ENCODE measurements at regions not wholly inside any gene's neighbourhood (a gene's known extent, or its start where the extent isn't known, plus 50 kb on each side); places are given as distances from the start of the nearest gene placed in this dataset.
A peak's percentile ranks its signal among the peaks of the same experiment; 100 is the strongest.

- Histone ChIP-seq H3K36me3 (no peaks in the 10 kb centered on the region), H3K4me2 (no peak overlapping the region), H3K4me3 (no peak overlapping the region), H3K27me3 (no peaks in the 10 kb centered on the region), H3K4me1 (peaks cover 7% of the 10 kb centered on the region), H3K9me3 (no peaks in the 10 kb centered on the region), H3K27ac (no peak overlapping the region), H3K9ac (no peak overlapping the region), H4K20me1 (no peaks in the 10 kb centered on the region)
- TF ChIP-seq Cebpa-rat (IDR thresholded peaks at IDR 0.05): no peak
These were observed 429.8 kb upstream of the TPM1 start for GRCh38 chr15:62612771-62613170.

DNA sequence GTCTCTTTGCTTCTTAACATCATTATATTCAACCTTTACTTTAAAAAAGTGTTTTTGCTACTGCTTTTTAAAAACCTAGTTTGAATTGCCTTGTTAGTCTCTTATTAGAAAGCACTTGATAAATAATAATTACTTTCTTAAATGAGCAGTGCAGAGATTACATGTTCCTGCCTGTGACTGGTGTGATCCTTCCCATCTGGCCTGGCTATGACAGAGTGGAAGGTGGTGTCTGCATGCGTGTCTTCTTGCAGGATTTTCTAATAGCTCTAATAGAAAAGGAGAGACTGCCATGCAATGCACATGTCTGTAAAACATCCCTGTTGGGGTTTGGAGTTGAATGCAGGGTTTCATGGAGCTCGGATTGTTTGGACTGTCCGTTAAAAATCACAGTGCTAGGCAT, 425.8 kb upstream of the TPM1 start:
- no peak overlapping the region for H3K4me3 ChIP-seq
- H3K27me3 ChIP-seq: no peaks in the 10 kb centered on the region
- no peak overlapping the region for H3K27ac ChIP-seq
- no peak overlapping the region for H3K4me2 ChIP-seq
- no peaks in the 10 kb centered on the region for H3K9me3 ChIP-seq
- no peaks in the 10 kb centered on the region; the same call in 1 of the 2 replicates for H3K4me1 ChIP-seq
- H3K9ac ChIP-seq: no peak overlapping the region
- no peaks in the 10 kb centered on the region for H4K20me1 ChIP-seq
- no peaks in the 10 kb centered on the region for H3K36me3 ChIP-seq
- TF ChIP-seq Cebpa-rat (IDR thresholded peaks at IDR 0.05): no peak

GRCh38 chr15:62617741-62618140, 424.8 kb upstream of the TPM1 start:
- no peak overlapping the region for H3K4me3 ChIP-seq
- no peaks in the 10 kb centered on the region for H3K36me3 ChIP-seq
- H3K27me3 ChIP-seq: no peaks in the 10 kb centered on the region
- H3K4me2 ChIP-seq: no peak overlapping the region
- H3K27ac ChIP-seq: no peak overlapping the region
- H3K4me1 ChIP-seq: no peaks in the 10 kb centered on the region
- no peaks in the 10 kb centered on the region for H4K20me1 ChIP-seq
- no peak overlapping the region for H3K9ac ChIP-seq
- H3K9me3 ChIP-seq: no peaks in the 10 kb centered on the region
- TF ChIP-seq Cebpa-rat (IDR thresholded peaks at IDR 0.05): no peak

DNA sequence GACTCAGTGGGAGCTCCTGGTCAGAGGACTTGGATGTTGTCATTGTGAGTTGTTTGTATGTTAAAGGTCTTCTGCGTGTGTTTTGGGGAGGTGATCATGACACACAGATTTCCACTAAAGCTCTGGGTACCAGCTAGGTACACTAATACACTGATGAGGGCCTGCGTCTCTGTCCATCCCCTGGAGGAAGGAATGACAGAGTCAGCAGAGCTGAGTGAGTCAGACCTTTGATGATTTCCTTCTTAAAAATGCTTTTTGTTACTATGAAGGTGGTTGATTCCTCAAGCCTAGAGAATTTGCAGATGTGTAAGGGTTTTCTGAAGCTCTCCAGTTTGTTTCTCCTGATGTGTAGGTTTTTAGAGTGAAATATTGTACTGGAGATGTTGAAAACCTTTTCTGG, 424.1 kb upstream of the TPM1 start:
- no peaks in the 10 kb centered on the region for H3K36me3 ChIP-seq
- TF ChIP-seq Cebpa-rat (IDR thresholded peaks at IDR 0.05): no peak
- H3K9me3 ChIP-seq: no peaks in the 10 kb centered on the region
- H3K9ac ChIP-seq: no peak overlapping the region
- H4K20me1 ChIP-seq: no peaks in the 10 kb centered on the region
- no peak overlapping the region for H3K4me2 ChIP-seq
- no peaks in the 10 kb centered on the region for H3K27me3 ChIP-seq
- H3K27ac ChIP-seq: no peak overlapping the region
- H3K4me1 ChIP-seq: no peaks in the 10 kb centered on the region
- H3K4me3 ChIP-seq: no peak overlapping the region

DNA sequence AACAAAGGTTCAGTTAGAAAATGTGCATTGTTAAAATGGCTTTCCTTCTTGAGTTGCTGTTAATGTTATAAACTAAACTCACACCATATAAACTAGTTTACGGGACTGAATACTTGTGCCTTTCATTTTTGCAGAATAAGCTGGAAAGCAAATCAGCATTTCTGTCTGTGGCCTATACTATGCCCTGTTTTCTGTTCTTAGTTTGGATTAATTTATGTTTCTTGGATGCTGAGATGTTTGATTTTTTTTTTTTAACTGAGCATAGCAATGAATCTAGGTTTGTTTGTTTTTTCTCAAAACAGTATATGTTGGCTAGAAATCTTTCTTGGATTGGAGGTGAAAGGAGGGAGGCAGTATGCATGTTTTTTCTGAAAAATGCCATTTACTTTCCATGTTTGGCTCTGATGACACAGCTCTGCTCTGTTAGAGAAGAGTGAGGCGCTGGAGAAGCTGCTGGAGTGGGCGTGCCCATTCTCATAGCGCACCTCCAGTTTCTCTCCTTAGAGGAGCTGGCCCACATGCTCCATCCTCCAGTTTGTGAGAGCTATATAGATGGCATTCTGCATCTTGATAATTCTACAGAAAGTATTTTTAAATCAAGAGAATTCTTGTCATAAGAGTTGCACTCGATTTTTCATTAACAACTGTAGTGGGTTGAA, 423.6 kb upstream of the TPM1 start:
- Histone ChIP-seq H3K9ac (no peak overlapping the region), H3K9me3 (no peaks in the 10 kb centered on the region), H3K4me3 (no peak overlapping the region), H3K4me2 (no peak overlapping the region), H3K27me3 (no peaks in the 10 kb centered on the region), H3K27ac (no peak overlapping the region), H4K20me1 (no peaks in the 10 kb centered on the region), H3K4me1 (peaks cover 1% of the 10 kb centered on the region), H3K36me3 (no peaks in the 10 kb centered on the region)
- TF ChIP-seq Cebpa-rat (IDR thresholded peaks at IDR 0.05): no peak

- Histone ChIP-seq H3K27ac (no peak overlapping the region), H3K4me3 (no peak overlapping the region), H3K9ac (no peak overlapping the region), H3K27me3 (no peaks in the 10 kb centered on the region), H3K36me3 (no peaks in the 10 kb centered on the region), H3K9me3 (no peaks in the 10 kb centered on the region), H3K4me2 (no peak overlapping the region), H3K4me1 (peaks cover 7% of the 10 kb centered on the region), H4K20me1 (no peaks in the 10 kb centered on the region)
- TF ChIP-seq Cebpa-rat (IDR thresholded peaks at IDR 0.05): no peak
These were observed 423.0 kb upstream of the TPM1 start for GRCh38 chr15:62619526-62619925.

- no peak overlapping the region for H3K9ac ChIP-seq
- H3K4me1 ChIP-seq: peaks cover 18% of the 10 kb centered on the region
- no peak for TF ChIP-seq Cebpa-rat (IDR thresholded peaks at IDR 0.05)
- no peaks in the 10 kb centered on the region for H4K20me1 ChIP-seq
- no peaks in the 10 kb centered on the region for H3K27me3 ChIP-seq
- H3K27ac ChIP-seq: no peak overlapping the region
- H3K9me3 ChIP-seq: no peaks in the 10 kb centered on the region
- H3K36me3 ChIP-seq: no peaks in the 10 kb centered on the region
- H3K4me3 ChIP-seq: no peak overlapping the region
- no peak overlapping the region for H3K4me2 ChIP-seq
These were observed 419.8 kb upstream of the TPM1 start for GRCh38 chr15:62622775-62623174.

DNA sequence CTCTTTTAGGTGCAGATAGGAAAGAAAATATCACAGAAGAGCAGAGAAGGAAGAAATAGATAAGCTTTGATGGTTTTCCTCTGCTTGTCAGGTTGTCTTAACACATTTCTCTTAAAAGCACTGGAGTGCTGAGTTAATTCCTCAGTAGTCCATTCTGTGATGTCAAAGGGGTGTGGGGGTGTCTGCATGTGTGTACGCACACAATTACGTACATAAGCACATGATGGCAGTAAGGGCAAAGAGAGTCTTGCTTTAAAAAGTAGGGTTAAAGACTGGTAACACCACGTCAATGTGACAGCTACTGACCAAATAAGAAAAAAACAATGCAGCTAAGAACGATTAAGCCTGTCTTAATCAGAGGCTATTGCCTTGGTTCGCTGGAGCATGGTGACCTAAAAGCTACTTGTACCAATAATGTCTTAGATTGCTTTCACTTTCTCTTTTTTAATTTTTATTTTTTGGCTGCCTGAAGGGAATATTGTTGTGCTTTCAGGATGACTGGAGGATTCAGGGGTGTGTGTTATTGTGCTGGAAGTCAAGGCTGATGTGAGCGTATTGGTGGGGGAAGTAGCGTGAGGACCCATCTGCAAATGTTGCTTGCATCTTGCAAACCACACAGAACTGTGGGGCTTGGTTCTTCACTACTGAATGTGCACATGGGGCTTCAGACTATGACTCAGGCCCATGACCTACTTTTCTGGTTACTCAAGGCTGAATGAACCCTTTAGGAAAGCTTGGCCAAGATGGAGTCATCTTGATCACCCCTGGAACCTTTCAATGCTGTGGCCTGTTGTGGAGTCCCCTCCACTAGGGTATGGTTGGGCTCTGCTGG, 417.8 kb upstream of the TPM1 start:
- peaks cover 18% of the 10 kb centered on the region for H3K4me1 ChIP-seq
- H3K36me3 ChIP-seq: no peaks in the 10 kb centered on the region
- H4K20me1 ChIP-seq: no peaks in the 10 kb centered on the region
- H3K9me3 ChIP-seq: no peaks in the 10 kb centered on the region
- no peaks in the 10 kb centered on the region for H3K27me3 ChIP-seq
- TF ChIP-seq Cebpa-rat (IDR thresholded peaks at IDR 0.05): no peak
- no peak overlapping the region; the same call in 1 of the 2 replicates for H3K9ac ChIP-seq
- H3K4me3 ChIP-seq: no peak overlapping the region
- peak overlapping the region; percentile 7; the same call in 1 of the 2 replicates for H3K27ac ChIP-seq
- peak overlapping the region; percentile 63 for H3K4me2 ChIP-seq

- Histone ChIP-seq H3K9ac (no peak overlapping the region), H3K36me3 (no peaks in the 10 kb centered on the region), H3K4me3 (no peak overlapping the region), H3K4me1 (peaks cover 18% of the 10 kb centered on the region), H3K4me2 (peak overlapping the region; percentile 63), H3K27me3 (no peaks in the 10 kb centered on the region), H4K20me1 (no peaks in the 10 kb centered on the region), H3K27ac (peak overlapping the region; percentile 7; the same call in 1 of the 2 replicates), H3K9me3 (no peaks in the 10 kb centered on the region)
- TF ChIP-seq Cebpa-rat (IDR thresholded peaks at IDR 0.05): no peak
These were observed 417.0 kb upstream of the TPM1 start for GRCh38 chr15:62625429-62626033.

DNA sequence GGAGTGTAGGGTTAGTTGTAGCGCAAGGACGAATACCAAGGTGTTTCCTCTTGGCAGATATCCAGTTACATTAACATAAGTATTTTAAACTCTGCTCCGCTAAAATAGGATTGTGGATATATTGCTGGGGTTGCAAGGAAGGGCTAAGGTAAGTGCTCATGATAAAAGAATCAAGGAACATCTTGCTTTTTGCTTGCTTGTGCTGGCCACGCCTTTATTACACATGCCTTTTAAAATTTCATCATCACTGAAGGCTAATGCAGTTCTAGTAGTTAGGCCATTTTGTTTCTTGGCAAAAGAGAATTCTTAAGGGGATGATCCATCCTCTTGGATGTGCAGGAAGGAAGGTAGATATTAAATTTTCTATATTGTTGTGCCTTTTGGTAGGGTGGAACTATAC, 415.6 kb upstream of the TPM1 start:
- Histone ChIP-seq H3K9me3 (no peaks in the 10 kb centered on the region), H3K36me3 (no peaks in the 10 kb centered on the region), H3K4me2 (no peak overlapping the region), H3K9ac (no peak overlapping the region), H3K4me1 (peaks cover 18% of the 10 kb centered on the region), H3K4me3 (no peak overlapping the region), H3K27ac (no peak overlapping the region), H3K27me3 (no peaks in the 10 kb centered on the region), H4K20me1 (no peaks in the 10 kb centered on the region)
- no peak for TF ChIP-seq Cebpa-rat (IDR thresholded peaks at IDR 0.05)

Data from BLaER1 (cell line).